Prostate gland (tissue), 1 donor: ENCODE measurements at regions not wholly inside any gene's neighbourhood (a gene's known extent, or its start where the extent isn't known, plus 50 kb on each side); places are given as distances from the start of the nearest gene placed in this dataset.

Source experiments
- POLR2A ChIP-seq: fragments of 450-650 bp; IDR thresholded peaks from one replicate; pipeline ENCODE4 v1.6.1; 2016; ENCODE audit warnings: antibody characterized with exemption, mild to moderate bottlenecking
- POLR2AphosphoS5 ChIP-seq: sonication (generic); formaldehyde crosslinking; IDR thresholded peaks from one replicate; pipeline ENCODE4 v1.6.1; 2017; ENCODE audit warnings: antibody characterized with exemption

DNA sequence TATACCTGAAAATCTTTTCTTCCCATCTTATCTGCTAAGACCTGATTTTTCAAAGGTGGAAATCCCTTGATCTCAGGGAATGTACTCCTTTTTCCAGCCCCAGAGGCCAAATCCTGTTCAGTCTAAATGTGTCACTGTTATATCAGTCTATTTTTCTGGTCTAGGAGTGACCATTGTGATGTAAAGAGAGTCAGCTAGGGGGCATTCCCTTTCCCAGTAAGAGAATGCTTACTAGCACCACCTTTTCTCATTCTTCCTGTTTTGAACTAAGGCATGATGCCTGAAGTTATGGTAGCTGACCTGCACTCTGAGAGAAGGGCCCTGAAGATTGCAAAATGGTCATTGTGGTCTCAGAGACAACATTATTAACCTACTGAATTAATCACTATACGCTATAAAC lies 124.1 kb upstream of the XIRP2 start:
- TF ChIP-seq POLR2A (no peak), POLR2AphosphoS5 (no peak)
